ENCODE measurements at regions not wholly inside any gene's neighbourhood (a gene's known extent, or its start where the extent isn't known, plus 50 kb on each side); places are given as distances from the start of the nearest gene placed in this dataset.

GRCh38 chr12:87074781-87075180 lies 818.6 kb upstream of the MGAT4C start:
- H3K4me2 ChIP-seq (ENCODE audit: insufficient read depth, low read length), result no peak overlapping the region
- ChIA-PET POLR2A (no interaction called here), CTCF (no interaction called here)
- DNase-seq (ENCODE audit: low read depth, low spot score), result no peak
- H3K27ac ChIP-seq (ENCODE audit: insufficient read depth, low read depth, low read length), result no peak overlapping the region
- intact Hi-C loops (cut with micrococcal nuclease) (no loop called here), dilution Hi-C loops (cut with MboI; ENCODE audit: extremely low pct_ligation_motif_present, low sequenced_read_pairs) (no loop called here)
- no peak overlapping the region for H2AFZ ChIP-seq (ENCODE audit: low read depth, low read length)
- BruUV-seq (replicated peaks), result no TSS peak
- no peaks in the 10 kb centered on the region for H3K9me1 ChIP-seq (replicated peaks; ENCODE audit: control insufficient read depth, extremely low read depth, insufficient read depth, low read length)
- no peaks in the 10 kb centered on the region for H4K20me1 ChIP-seq (replicated peaks; ENCODE audit: control insufficient read depth, extremely low read depth, insufficient read depth, low read length)
- H3K9ac ChIP-seq (replicated peaks; ENCODE audit: extremely low read depth, insufficient read depth, low read length), result no peak overlapping the region
- TF ChIP-seq POLR2AphosphoS5 (IDR thresholded peaks at IDR 0.05; ENCODE audit: insufficient read depth, low read depth, low read length) (no peak), MYC (IDR thresholded peaks at IDR 0.05; ENCODE audit: low read depth, low read length) (no peak), POLR2A (IDR thresholded peaks at IDR 0.05; ENCODE audit: low read depth, low read length) (no peak), GATA2 (IDR thresholded peaks at IDR 0.05; ENCODE audit: insufficient read depth, insufficient read length, low read depth, low read length) (no peak)
- TF ChIP-seq, protein P1, sequence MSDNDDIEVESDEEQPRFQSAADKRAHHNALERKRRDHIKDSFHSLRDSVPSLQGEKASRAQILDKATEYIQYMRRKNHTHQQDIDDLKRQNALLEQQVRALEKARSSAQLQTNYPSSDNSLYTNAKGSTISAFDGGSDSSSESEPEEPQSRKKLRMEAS (IDR thresholded peaks at IDR 0.05; ENCODE audit: insufficient read depth, insufficient read length), result no peak
- no peaks in the 10 kb centered on the region for H3K79me2 ChIP-seq (ENCODE audit: control insufficient read depth, insufficient read depth, low read length)
- no peak for FAIRE-seq
- no peaks in the 10 kb centered on the region for H3K27me3 ChIP-seq (ENCODE audit: control insufficient read depth in 2 of 2, insufficient read depth in 2 of 2, low read length in 2 of 2)
- H3K4me3 ChIP-seq (replicated peaks in 1 of 3; ENCODE audit: insufficient read depth in 1 of 3, low read depth in 1 of 3, low read length in 3 of 3), result no peak overlapping the region
- H3K36me3 ChIP-seq (ENCODE audit: control insufficient read depth in 2 of 2, extremely low read depth in 1 of 2, insufficient read depth in 2 of 2, low read length in 2 of 2), result no peaks in the 10 kb centered on the region
- no peaks in the 10 kb centered on the region for H3K9me3 ChIP-seq (replicated peaks; ENCODE audit: control insufficient read depth, insufficient read depth, low read length)
- no peaks in the 10 kb centered on the region for H3K4me1 ChIP-seq (ENCODE audit: control insufficient read depth, extremely low read depth, insufficient read depth, low read length)

DNA sequence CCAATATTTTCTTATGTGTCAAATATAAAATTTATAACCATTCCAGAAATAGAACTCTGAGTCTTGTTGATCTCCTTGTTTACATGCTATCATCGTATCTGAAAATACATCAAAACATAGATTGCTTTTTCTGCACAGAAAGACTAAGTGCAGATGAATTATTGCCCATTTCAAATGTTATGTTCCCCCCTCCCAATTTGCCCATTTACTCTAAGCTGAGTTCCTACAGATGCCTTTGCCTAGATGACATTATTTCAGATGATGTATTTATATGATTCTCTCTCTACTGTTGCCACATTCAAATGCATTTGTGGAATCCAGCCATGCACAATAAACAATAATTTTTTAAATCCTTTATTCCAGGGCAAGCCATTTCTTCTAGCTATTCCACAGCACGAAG lies 810.1 kb upstream of the MGAT4C start:
- Histone ChIP-seq H3K4me1 (ENCODE audit: control insufficient read depth, extremely low read depth, insufficient read depth, low read length) (no peaks in the 10 kb centered on the region), H3K4me3 (replicated peaks in 1 of 3; ENCODE audit: insufficient read depth in 1 of 3, low read depth in 1 of 3, low read length in 3 of 3) (no peak overlapping the region), H3K9me1 (replicated peaks; ENCODE audit: control insufficient read depth, extremely low read depth, insufficient read depth, low read length) (peaks cover 3% of the 10 kb centered on the region), H3K9ac (replicated peaks; ENCODE audit: extremely low read depth, insufficient read depth, low read length) (no peak overlapping the region), H3K27me3 (ENCODE audit: control insufficient read depth in 2 of 2, insufficient read depth in 2 of 2, low read length in 2 of 2) (no peaks in the 10 kb centered on the region), H3K36me3 (ENCODE audit: control insufficient read depth in 2 of 2, extremely low read depth in 1 of 2, insufficient read depth in 2 of 2, low read length in 2 of 2) (no peaks in the 10 kb centered on the region), H3K27ac (ENCODE audit: insufficient read depth, low read depth, low read length) (no peak overlapping the region), H2AFZ (ENCODE audit: low read depth, low read length) (no peak overlapping the region), H3K79me2 (ENCODE audit: control insufficient read depth, insufficient read depth, low read length) (no peaks in the 10 kb centered on the region), H3K9me3 (replicated peaks; ENCODE audit: control insufficient read depth, insufficient read depth, low read length) (no peaks in the 10 kb centered on the region), H4K20me1 (replicated peaks; ENCODE audit: control insufficient read depth, extremely low read depth, insufficient read depth, low read length) (no peaks in the 10 kb centered on the region), H3K4me2 (ENCODE audit: insufficient read depth, low read length) (no peak overlapping the region)
- intact Hi-C loops (cut with micrococcal nuclease), result no loop called here
- dilution Hi-C loops (cut with MboI; ENCODE audit: extremely low pct_ligation_motif_present, low sequenced_read_pairs), result no loop called here
- TF ChIP-seq FOS (IDR thresholded peaks at IDR 0.05; ENCODE audit: borderline replicate concordance, insufficient read depth, low read length) (no peak), POLR2A (IDR thresholded peaks at IDR 0.05; ENCODE audit: low read depth, low read length) (no peak), POLR2AphosphoS5 (IDR thresholded peaks at IDR 0.05; ENCODE audit: insufficient read depth, low read depth, low read length) (no peak), JUN (IDR thresholded peaks at IDR 0.05; ENCODE audit: borderline replicate concordance, insufficient read depth, insufficient read length, low read depth) (no peak), EZH2 (IDR thresholded peaks at IDR 0.05; ENCODE audit: borderline replicate concordance, low read depth, low read length, severe bottlenecking) (no peak), GATA2 (IDR thresholded peaks at IDR 0.05; ENCODE audit: insufficient read depth, insufficient read length, low read depth, low read length) (no peak)
- TF ChIP-seq, protein P1 (IDR thresholded peaks at IDR 0.05; ENCODE audit: insufficient read depth, insufficient read length), result no peak
- CTCF ChIA-PET, result interaction anchor here (0.8 kb wide), 1 partner anchor 17 kb away, joined by 3 read pairs; no protein-coding TSS in a partner anchor
- DNase-seq (ENCODE audit: low read depth, low spot score) (no peak), FAIRE-seq (no peak)
- BruUV-seq (replicated peaks), result no TSS peak
- POLR2A ChIA-PET, result no interaction called here

All from endothelial cell of umbilical vein (primary cell).